ENCODE measurements at regions not wholly inside any gene's neighbourhood (a gene's known extent, or its start where the extent isn't known, plus 50 kb on each side); places are given as distances from the start of the nearest gene placed in this dataset.

DNA sequence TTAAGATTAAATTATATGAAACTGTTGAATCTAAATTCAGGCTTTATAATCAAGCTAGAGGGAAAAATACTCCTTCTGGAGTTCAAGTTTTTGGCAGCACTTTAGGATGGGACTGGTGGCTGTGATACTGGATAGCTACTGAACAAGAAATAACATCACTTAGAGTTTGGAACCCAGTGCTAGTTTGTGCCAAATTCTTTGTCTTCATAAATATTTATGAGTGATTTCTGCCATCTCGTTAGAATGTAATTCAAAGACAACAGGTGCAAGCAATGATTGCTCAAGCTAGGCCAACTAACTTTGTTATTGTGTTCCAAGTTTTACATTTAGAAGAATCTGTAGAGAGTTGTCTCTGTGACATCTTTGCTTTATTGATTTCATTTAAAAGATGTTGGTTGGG, 417.9 kb downstream of the FAT4 start:
- no peak for ATAC-seq (replicated peaks in 1 of 2)
- Mint-ChIP-seq H3K4me3 (no peak overlapping the region), H3K36me3 (ENCODE audit: insufficient read depth in 2 of 2) (peaks cover 0 to 1% of the 10 kb centered on the region in 2 donors), H3K27me3 (ENCODE audit: low read depth) (no peaks in the 10 kb centered on the region), H3K4me1 (ENCODE audit: low read depth) (no peaks in the 10 kb centered on the region), H3K27ac (no peak overlapping the region), H3K9me3 (peaks cover 11 to 15% of the 10 kb centered on the region in 2 donors)
- DNase-seq = no peak

DNA sequence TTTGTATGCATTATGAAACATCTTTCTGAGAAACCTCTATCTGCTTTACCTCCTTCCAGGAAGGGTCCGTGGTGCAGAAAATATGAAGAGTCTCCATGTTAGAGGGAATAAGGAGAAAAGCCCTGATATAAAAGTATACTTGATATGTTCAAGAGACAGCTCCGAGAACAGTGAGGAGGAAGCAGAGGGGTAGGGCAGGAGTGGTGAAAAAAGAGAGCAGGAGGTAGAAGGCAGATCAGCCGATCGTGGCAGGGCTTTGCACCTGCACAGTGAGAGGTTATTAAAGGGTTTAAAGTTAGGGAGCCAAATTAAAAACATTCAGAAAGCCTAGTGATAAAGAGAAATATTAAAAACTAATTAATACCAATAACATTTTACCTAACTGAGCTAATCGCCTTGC, 419.7 kb downstream of the FAT4 start:
- H3K27ac Mint-ChIP-seq = no peak overlapping the region
- no peaks in the 10 kb centered on the region for H3K27me3 Mint-ChIP-seq (ENCODE audit: low read depth)
- H3K4me1 Mint-ChIP-seq (ENCODE audit: low read depth) = no peaks in the 10 kb centered on the region
- ATAC-seq (replicated peaks in 1 of 2) (no peak), DNase-seq (no peak)
- peaks cover 0 to 1% of the 10 kb centered on the region in 2 donors for H3K36me3 Mint-ChIP-seq (ENCODE audit: insufficient read depth in 2 of 2)
- no peak overlapping the region for H3K4me3 Mint-ChIP-seq
- H3K9me3 Mint-ChIP-seq = peaks cover 13% of the 10 kb centered on the region in 2 donors

DNA sequence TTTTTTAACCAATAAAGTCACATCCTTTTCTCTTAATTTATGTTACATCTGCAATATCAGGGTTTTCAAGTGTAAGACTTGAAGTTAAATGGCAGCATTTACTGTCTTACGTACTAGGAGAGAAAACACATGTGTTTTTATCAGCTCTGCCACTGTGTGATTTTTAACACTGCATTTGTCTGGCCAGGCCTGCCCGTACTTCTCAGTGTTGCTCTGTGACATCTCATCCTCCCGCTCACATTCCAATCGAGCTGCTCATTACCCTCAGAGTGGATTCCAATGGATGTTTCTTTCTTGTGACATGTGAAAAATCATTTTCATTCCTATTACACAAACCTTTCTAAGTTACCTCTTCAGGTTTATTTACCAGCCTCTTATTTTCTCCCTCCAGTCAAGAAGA, 420.3 kb downstream of the FAT4 start:
- no peaks in the 10 kb centered on the region for H3K27me3 Mint-ChIP-seq (ENCODE audit: low read depth)
- H3K36me3 Mint-ChIP-seq (ENCODE audit: insufficient read depth in 2 of 2) = peaks cover 0 to 1% of the 10 kb centered on the region in 2 donors
- no peaks in the 10 kb centered on the region for H3K4me1 Mint-ChIP-seq (ENCODE audit: low read depth)
- H3K27ac Mint-ChIP-seq = no peak overlapping the region
- ATAC-seq (replicated peaks in 1 of 2) = no peak
- peaks cover 10 to 12% of the 10 kb centered on the region in 2 donors for H3K9me3 Mint-ChIP-seq
- no peak overlapping the region for H3K4me3 Mint-ChIP-seq
- DNase-seq = no peak

DNA sequence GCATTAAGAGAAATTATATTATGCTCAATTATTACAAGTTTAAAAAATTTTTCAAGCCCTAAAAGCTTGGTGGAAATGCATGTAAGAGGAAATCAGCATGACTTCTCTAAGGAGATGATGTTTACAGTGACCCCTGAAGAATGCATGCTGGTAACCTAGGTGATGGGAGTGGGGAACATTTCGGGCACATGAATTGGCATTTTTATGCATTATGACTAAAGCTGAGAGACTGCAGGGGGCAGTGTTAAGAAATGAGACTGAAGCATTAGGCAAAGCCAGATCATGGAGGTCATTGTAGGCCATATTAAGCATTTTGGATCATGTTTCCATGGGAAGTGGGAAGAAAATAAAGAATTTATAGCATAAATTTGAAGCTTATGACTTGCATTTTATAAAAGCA, 421.3 kb downstream of the FAT4 start:
- ATAC-seq (replicated peaks in 1 of 2) (no peak), DNase-seq (no peak)
- Mint-ChIP-seq H3K9me3 (peaks cover 10 to 11% of the 10 kb centered on the region in 2 donors), H3K4me1 (ENCODE audit: low read depth) (no peaks in the 10 kb centered on the region), H3K27me3 (ENCODE audit: low read depth) (no peaks in the 10 kb centered on the region), H3K36me3 (ENCODE audit: insufficient read depth in 2 of 2) (peaks cover 0 to 1% of the 10 kb centered on the region in 2 donors), H3K4me3 (no peak overlapping the region), H3K27ac (no peak overlapping the region)

DNA sequence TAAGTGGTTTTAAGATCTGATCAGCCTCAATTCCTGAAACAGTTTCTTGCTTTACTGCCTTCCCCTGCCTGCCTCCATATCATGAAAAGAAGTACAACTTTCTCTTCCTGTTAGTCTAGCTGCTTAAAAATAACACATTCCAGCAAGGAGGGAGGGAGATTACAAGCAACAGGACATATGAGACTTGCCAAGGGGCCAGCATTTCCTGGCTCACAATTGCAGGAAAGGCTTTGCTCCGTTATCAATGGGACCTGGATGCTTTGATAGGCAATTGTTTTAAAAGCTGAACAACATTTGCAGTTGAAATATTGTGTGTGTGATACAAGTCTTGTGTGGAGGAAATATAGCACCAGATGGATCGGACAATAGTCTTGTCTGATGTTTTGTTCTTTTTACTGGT, 425.0 kb downstream of the FAT4 start:
- ATAC-seq (replicated peaks in 1 of 2) = no peak
- no peak overlapping the region for H3K4me3 Mint-ChIP-seq
- no peaks in the 10 kb centered on the region for H3K4me1 Mint-ChIP-seq (ENCODE audit: low read depth)
- peaks cover 7% of the 10 kb centered on the region in 2 donors for H3K9me3 Mint-ChIP-seq
- DNase-seq = no peak
- H3K36me3 Mint-ChIP-seq (ENCODE audit: insufficient read depth in 2 of 2) = no peaks in the 10 kb centered on the region
- no peak overlapping the region for H3K27ac Mint-ChIP-seq
- H3K27me3 Mint-ChIP-seq (ENCODE audit: low read depth) = no peaks in the 10 kb centered on the region

DNA sequence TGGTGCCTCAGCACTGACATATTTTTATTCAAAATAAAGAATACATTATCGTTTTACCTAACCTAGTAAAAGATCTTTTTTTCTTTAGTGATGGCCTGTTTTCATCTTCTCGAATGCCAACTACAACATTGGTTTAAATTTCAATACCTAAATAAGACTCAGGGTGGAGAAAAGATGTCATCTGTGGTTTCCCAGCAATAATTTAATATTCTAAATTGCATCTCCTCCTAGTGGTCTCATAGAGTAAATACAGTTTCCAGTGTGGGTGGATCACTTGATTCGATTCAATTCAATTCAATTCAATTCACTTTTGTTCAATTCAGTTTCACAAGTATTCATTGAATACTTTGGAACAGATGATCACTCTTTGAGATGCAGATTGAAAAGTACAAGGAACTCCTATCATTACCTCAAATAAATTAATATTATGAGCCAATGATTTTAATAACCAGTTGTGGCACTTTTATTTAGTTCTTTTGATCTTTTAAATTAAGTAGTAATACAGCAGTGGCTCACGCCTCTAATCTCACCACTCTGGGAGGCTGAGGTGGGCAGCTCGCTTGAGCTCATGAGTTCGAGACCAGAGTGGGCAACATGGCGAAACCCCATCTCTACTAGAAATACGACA, 427.2 kb downstream of the FAT4 start:
- no peak overlapping the region for H3K4me3 Mint-ChIP-seq
- DNase-seq (no peak), ATAC-seq (replicated peaks in 1 of 2) (no peak)
- H3K36me3 Mint-ChIP-seq (ENCODE audit: insufficient read depth in 2 of 2) = no peaks in the 10 kb centered on the region
- no peaks in the 10 kb centered on the region for H3K4me1 Mint-ChIP-seq (ENCODE audit: low read depth)
- H3K27me3 Mint-ChIP-seq (ENCODE audit: low read depth) = no peaks in the 10 kb centered on the region
- peaks cover 0 to 4% of the 10 kb centered on the region in 2 donors for H3K9me3 Mint-ChIP-seq
- H3K27ac Mint-ChIP-seq = no peak overlapping the region

DNA sequence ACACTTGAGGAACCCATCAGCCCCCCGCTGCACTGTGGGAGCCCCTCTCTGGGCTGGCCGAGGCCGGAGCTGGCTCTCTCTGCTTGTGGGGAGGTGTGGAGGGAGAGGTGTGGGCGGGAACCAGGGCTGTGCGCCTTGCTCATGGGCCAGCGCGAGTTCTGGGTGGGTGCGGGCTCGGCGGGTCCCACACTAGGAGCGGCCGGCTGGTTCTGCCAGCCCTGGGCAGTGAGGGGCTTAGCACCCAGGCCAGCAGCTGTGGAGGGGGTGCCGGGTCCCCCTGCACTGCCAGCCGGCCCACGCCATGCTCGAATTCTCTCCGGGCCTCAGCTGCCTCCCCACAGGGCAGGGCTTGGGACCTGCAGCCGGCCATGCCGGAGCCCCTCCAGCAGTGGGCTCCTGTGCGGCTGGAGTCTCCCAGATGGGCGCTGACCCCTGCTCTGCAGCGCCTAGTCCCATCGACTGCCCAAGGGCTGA, 430.2 kb downstream of the FAT4 start:
- Mint-ChIP-seq H3K4me3 (no peak overlapping the region), H3K36me3 (ENCODE audit: insufficient read depth in 2 of 2) (peaks cover 0 to under 1% of the 10 kb centered on the region in 2 donors), H3K4me1 (ENCODE audit: low read depth) (no peaks in the 10 kb centered on the region), H3K9me3 (peaks cover 0 to 8% of the 10 kb centered on the region in 2 donors), H3K27me3 (ENCODE audit: low read depth) (no peaks in the 10 kb centered on the region), H3K27ac (no peak overlapping the region)
- DNase-seq (no peak), ATAC-seq (replicated peaks in 1 of 2) (no peak)

DNA sequence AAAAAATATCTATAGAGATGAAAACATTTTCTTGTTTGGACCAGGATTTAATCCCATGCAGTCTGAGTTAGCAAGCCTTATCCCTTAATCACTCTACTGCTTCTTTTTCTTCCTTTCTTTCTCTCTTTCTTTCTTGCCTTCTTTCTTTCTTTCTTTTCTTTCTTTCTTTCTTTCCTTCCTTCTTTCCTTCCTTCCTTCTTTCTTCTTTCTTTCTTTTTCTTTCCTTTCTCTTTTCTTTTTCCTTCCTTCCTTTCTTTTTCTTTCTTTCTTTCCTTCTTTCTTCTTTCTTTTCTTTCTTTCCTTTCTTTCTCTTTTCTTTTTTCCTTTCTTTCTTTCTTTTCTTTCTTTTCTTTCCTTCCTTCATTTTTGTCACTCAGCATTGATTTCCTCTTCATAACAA, 434.6 kb downstream of the FAT4 start:
- no peak for DNase-seq
- H3K4me1 Mint-ChIP-seq (ENCODE audit: low read depth) = no peaks in the 10 kb centered on the region
- no peak for ATAC-seq (replicated peaks in 1 of 2)
- peaks cover 4 to 8% of the 10 kb centered on the region in 2 donors for H3K9me3 Mint-ChIP-seq
- H3K27me3 Mint-ChIP-seq (ENCODE audit: low read depth) = no peaks in the 10 kb centered on the region
- peak overlapping the region; percentile 70 for H3K27ac Mint-ChIP-seq
- H3K36me3 Mint-ChIP-seq (ENCODE audit: insufficient read depth in 2 of 2) = peaks cover 0 to 1% of the 10 kb centered on the region in 2 donors
- H3K4me3 Mint-ChIP-seq = no peak overlapping the region

DNA sequence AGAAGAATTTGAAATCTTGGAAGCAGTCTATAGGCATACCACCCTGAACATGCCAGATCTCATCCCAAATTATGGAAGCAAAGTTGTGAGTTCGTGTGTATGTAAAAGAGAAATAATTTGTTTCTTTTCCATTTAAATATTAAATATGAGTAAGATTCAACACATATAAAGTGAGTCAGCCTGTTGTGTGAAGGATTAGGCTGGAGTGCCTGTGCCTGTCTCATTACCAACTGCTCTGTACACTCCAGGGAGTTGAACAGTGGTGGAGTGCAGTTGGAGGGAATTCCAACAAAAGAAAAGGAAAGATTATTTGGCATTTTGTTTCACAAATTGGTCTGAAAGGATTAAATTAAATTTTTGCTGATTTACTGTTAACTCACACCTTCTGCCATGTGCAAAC, 435.6 kb downstream of the FAT4 start:
- H3K4me1 Mint-ChIP-seq (ENCODE audit: low read depth) = no peaks in the 10 kb centered on the region
- H3K9me3 Mint-ChIP-seq = peaks cover 4 to 8% of the 10 kb centered on the region in 2 donors
- peaks cover 0 to 1% of the 10 kb centered on the region in 2 donors for H3K36me3 Mint-ChIP-seq (ENCODE audit: insufficient read depth in 2 of 2)
- no peak for DNase-seq
- no peak overlapping the region for H3K27ac Mint-ChIP-seq
- no peak for ATAC-seq (replicated peaks in 1 of 2)
- H3K4me3 Mint-ChIP-seq = no peak overlapping the region
- H3K27me3 Mint-ChIP-seq (ENCODE audit: low read depth) = no peaks in the 10 kb centered on the region

DNA sequence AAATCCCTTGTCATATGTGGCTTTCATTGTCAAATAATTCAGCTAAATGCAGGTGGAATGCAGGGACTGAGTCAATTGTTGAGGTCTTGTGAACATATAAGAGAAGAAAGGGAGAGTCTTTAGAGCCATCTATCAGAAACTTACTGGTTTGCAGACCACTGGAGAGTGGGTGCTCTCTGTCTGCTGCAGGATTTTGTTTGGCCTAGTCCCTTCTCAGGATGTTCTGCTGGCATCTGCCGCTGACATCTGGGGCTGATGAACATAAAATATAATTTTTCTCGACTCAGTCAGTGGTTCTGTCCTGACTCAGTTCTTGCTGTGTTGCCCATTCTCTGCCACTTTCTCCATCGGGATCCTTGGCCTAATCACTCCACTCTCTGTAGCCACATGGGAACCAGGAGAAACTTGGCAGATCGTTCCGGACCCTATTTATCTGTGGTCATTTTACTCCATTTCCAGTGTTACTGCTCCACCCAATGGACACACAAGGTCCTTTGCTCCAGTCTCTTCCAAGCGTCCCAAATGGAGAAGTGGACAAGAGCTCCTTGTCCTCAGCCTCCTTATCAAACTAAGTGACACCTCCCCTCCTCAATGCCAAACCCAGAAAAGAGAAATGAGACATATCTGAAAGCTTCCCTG, 436.2 kb downstream of the FAT4 start:
- H3K27ac Mint-ChIP-seq = no peak overlapping the region
- ATAC-seq (replicated peaks in 1 of 2) (no peak), DNase-seq (no peak)
- H3K4me1 Mint-ChIP-seq (ENCODE audit: low read depth) = no peaks in the 10 kb centered on the region
- peaks cover 4 to 6% of the 10 kb centered on the region in 2 donors for H3K9me3 Mint-ChIP-seq
- H3K4me3 Mint-ChIP-seq = no peak overlapping the region
- peaks cover 0 to 1% of the 10 kb centered on the region in 2 donors for H3K36me3 Mint-ChIP-seq (ENCODE audit: insufficient read depth in 2 of 2)
- H3K27me3 Mint-ChIP-seq (ENCODE audit: low read depth) = no peaks in the 10 kb centered on the region

DNA sequence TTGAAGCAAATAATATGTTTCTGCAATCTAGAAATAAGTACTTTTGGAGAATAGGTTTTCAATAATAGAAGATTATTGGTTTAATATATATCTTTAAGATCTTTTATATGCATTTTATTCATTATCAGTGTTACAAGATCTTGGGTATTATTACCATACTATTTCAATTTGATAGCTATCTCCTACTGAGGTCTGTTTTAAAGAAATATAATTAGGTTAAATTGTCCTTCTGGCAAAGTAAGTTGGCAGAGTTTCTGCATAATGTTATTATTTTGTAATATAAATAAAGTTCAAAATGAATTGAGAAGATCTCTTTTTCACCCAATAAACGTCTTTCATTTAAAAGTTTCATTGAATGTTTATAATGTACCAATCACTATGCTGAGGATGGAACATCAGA, 443.7 kb downstream of the FAT4 start:
- no peak for ATAC-seq (replicated peaks in 1 of 2)
- no peaks in the 10 kb centered on the region for H3K4me1 Mint-ChIP-seq (ENCODE audit: low read depth)
- no peak overlapping the region for H3K4me3 Mint-ChIP-seq
- H3K9me3 Mint-ChIP-seq = peaks cover 2% of the 10 kb centered on the region in 2 donors
- no peaks in the 10 kb centered on the region for H3K36me3 Mint-ChIP-seq (ENCODE audit: insufficient read depth in 2 of 2)
- DNase-seq = no peak
- no peak overlapping the region for H3K27ac Mint-ChIP-seq
- H3K27me3 Mint-ChIP-seq (ENCODE audit: low read depth) = no peaks in the 10 kb centered on the region

DNA sequence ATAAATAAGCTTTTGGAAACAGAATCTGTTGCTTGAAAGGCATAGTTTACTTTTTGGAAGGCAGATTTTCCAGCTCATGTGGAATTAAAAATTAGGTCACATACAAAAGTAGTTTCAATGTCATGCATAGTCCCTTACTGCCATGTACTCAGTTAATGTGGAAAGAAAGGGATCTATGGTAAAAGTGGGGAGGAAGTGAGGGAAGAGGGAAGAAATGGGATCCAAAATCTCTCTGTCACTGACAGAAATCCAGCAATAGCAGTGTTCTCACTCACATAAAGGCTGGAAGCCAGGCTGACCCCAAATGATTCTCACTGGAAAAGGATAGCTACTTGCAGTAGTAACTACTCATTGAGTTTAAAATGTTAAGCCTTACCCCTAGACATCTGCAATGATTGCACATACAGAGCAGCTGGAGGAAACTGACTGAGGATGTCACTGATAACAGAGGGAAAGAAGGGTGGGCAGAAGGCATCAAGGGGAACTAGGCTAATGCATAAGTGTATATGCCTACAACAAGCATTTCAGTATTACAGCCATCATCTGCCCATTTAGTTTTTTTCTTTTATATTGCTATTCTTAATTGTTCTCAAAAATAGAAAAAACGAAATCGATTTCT, 445.6 kb downstream of the FAT4 start:
- no peaks in the 10 kb centered on the region for H3K36me3 Mint-ChIP-seq (ENCODE audit: insufficient read depth in 2 of 2)
- H3K9me3 Mint-ChIP-seq = peaks cover 2% of the 10 kb centered on the region in 2 donors
- H3K27ac Mint-ChIP-seq = no peak overlapping the region
- DNase-seq = no peak
- no peaks in the 10 kb centered on the region for H3K4me1 Mint-ChIP-seq (ENCODE audit: low read depth)
- no peaks in the 10 kb centered on the region for H3K27me3 Mint-ChIP-seq (ENCODE audit: low read depth)
- ATAC-seq (replicated peaks in 1 of 2) = no peak
- H3K4me3 Mint-ChIP-seq = no peak overlapping the region

DNA sequence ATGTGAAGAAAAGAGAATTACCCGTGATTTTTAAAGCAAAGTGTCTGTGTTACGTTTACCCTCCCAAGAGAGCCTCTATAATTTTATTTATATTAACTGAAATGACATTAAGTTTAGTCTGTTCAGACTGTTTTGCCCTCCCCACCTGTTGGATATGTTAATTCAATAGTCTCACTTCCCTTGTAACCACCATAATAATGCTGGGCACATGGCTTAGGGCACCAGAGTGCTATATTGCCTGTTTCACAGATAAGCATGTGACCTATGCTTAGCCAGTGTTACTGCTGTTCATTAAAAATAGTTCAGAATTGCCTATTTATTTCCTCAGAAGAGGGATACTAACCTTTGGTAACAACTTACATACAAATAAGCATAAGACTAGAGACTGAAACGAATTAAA, 446.2 kb downstream of the FAT4 start:
- no peak overlapping the region for H3K4me3 Mint-ChIP-seq
- no peaks in the 10 kb centered on the region for H3K36me3 Mint-ChIP-seq (ENCODE audit: insufficient read depth in 2 of 2)
- H3K27me3 Mint-ChIP-seq (ENCODE audit: low read depth) = no peaks in the 10 kb centered on the region
- no peak for DNase-seq
- no peaks in the 10 kb centered on the region for H3K4me1 Mint-ChIP-seq (ENCODE audit: low read depth)
- no peak for ATAC-seq (replicated peaks in 1 of 2)
- peaks cover 2% of the 10 kb centered on the region in 2 donors for H3K9me3 Mint-ChIP-seq
- H3K27ac Mint-ChIP-seq = no peak overlapping the region

Data from activated T-cell treated with anti-CD3 and anti-CD28 coated beads, Interleukin-2, amount 50 U/mL, for 72 hours (primary cell).